B cell (primary cell): ENCODE measurements at regions not wholly inside any gene's neighbourhood (a gene's known extent, or its start where the extent isn't known, plus 50 kb on each side); places are given as distances from the start of the nearest gene placed in this dataset.

ENCODE experiments used
- ATAC-seq: fragments of 200-7000 bp; cut with Tn5 transposase; one replicate; pipeline ENCODE4 v1.10.0; 2021; ENCODE audit warnings: low read depth, mild to moderate bottlenecking, moderate number of reproducible peaks, moderate library complexity
- CTCF ChIA-PET: fragments of 350-600 bp; sonication (Branson Sonifier 250); formaldehyde crosslinking; loops from one replicate; lab custom pipeline; 2021; ENCODE audit warnings: antibody characterized with exemption, inconsistent platforms; lab: Charles Lee
- POLR2A ChIA-PET: fragments of 350-600 bp; sonication (Branson Sonifier 250); formaldehyde crosslinking; loops from one replicate; lab custom pipeline; 2021; ENCODE audit warnings: antibody characterized with exemption; lab: Charles Lee
- DNase-seq: peaks from one replicate; pipeline ENCODE4 v3.0.0; 2013
- H2AFZ ChIP-seq: 2 replicates; pipeline ENCODE4 v1.6.1; 2012; ENCODE audit warnings: mild to moderate bottlenecking, low read depth, low read length; ENCODE audit not compliant: insufficient read depth, poor library complexity, severe bottlenecking
- H3K27ac ChIP-seq, 2 donors: 1 replicate in 1 of 2; 2 replicates in 1 of 2; pipeline ENCODE4 v1.5.1; 2012 to 2013; ENCODE audit warnings: low read length in 2 of 2, mild to moderate bottlenecking in 2 of 2, moderate library complexity in 1 of 2
- H3K27me3 ChIP-seq, 4 experiments: fragments of 200-600 bp in 1 of 4; sonication (generic) in 1 of 4; replicated peaks in 1 of 4; 1 replicate in 2 of 4; 2 replicates in 2 of 4; pipeline versions ENCODE4 v1.6.1 to v1.7.0; 2013 to 2016; ENCODE audit warnings: low read length in 3 of 4, mild to moderate bottlenecking in 2 of 4, mixed read lengths in 1 of 4, moderate library complexity in 1 of 4; ENCODE audit not compliant: insufficient read depth in 4 of 4, control insufficient read depth in 3 of 4; ENCODE audit errors: control extremely low read depth in 1 of 4
- H3K36me3 ChIP-seq, 2 experiments: replicated peaks in 1 of 2; 1 replicate in 1 of 2; 2 replicates in 1 of 2; pipeline versions ENCODE4 v1.6.1 to v1.7.1; 2013; ENCODE audit warnings: low read length in 1 of 2; ENCODE audit not compliant: insufficient read depth in 2 of 2, control insufficient read depth in 1 of 2; ENCODE audit errors: control extremely low read depth in 1 of 2, extremely low read depth in 1 of 2
- H3K4me1 ChIP-seq, 2 donors: fragments of 200-600 bp in 1 of 2; sonication (generic) in 1 of 2; 1 replicate in 1 of 2; 2 replicates in 1 of 2; pipeline versions ENCODE4 v1.5.1 to v1.6.1; 2013 to 2017; ENCODE audit warnings: low read length in 2 of 2; ENCODE audit not compliant: control insufficient read depth in 2 of 2, insufficient read depth in 2 of 2
- H3K4me2 ChIP-seq: replicated peaks from 2 replicates; pipeline ENCODE3; 2012; ENCODE audit warnings: mild to moderate bottlenecking, low read depth, low read length; ENCODE audit not compliant: poor library complexity, severe bottlenecking
- H3K4me3 ChIP-seq, 5 experiments: fragments of 200-600 bp in 1 of 5; sonication (generic) in 1 of 5; 1 replicate in 3 of 5; 2 replicates in 2 of 5; pipeline versions ENCODE4 v1.5.1 to v1.7.0; 2011 to 2016; ENCODE audit warnings: low read length in 4 of 5, mild to moderate bottlenecking in 4 of 5, low read depth in 2 of 5, control low read depth in 1 of 5, moderate library complexity in 1 of 5; ENCODE audit not compliant: insufficient read depth in 1 of 5; ENCODE audit errors: control extremely low read depth in 1 of 5, extremely low read depth in 1 of 5
- H3K79me2 ChIP-seq: fragments of 200-600 bp; sonication (generic); one replicate; pipeline ENCODE4 v1.6.0; 2016; ENCODE audit warnings: low read length; ENCODE audit not compliant: control insufficient read depth, insufficient read depth
- H3K9ac ChIP-seq: fragments of 200-600 bp; sonication (generic); 2 replicates; pipeline ENCODE4 v1.6.1; 2017; ENCODE audit warnings: mild to moderate bottlenecking, low read length, moderate library complexity
- H3K9me3 ChIP-seq, 3 donors: one replicate each; pipeline versions ENCODE4 v1.6.1 to v1.7.1; 2013; ENCODE audit warnings: low read length in 2 of 3; ENCODE audit not compliant: control insufficient read depth in 2 of 3, insufficient read depth in 1 of 3; ENCODE audit errors: control extremely low read depth in 1 of 3
- H4K20me1 ChIP-seq: 2 replicates; pipeline ENCODE4 v1.6.0; 2012; ENCODE audit warnings: mild to moderate bottlenecking, low read length; ENCODE audit not compliant: insufficient read depth, control insufficient read depth, poor library complexity, severe bottlenecking
- H3K27ac Mint-ChIP-seq: one replicate; pipeline ENCODE4 v1.8.0; 2021; ENCODE audit warnings: mixed read lengths
- H3K27me3 Mint-ChIP-seq: one replicate; pipeline ENCODE4 v1.8.0; 2021; ENCODE audit warnings: mixed read lengths
- H3K4me1 Mint-ChIP-seq: one replicate; pipeline ENCODE4 v1.8.0; 2021; ENCODE audit warnings: mixed read lengths
- H3K4me3 Mint-ChIP-seq: one replicate; pipeline ENCODE4 v1.8.0; 2021; ENCODE audit warnings: mixed read lengths
- H3K9me3 Mint-ChIP-seq: one replicate; pipeline ENCODE4 v1.8.0; 2022; ENCODE audit warnings: mixed read lengths; ENCODE audit not compliant: insufficient read depth
- EZH2 ChIP-seq: IDR thresholded peaks from 2 replicates; pipeline ENCODE4 v1.6.1; 2012; ENCODE audit warnings: borderline replicate concordance, low read depth, mild to moderate bottlenecking, moderate library complexity, low read length; ENCODE audit not compliant: insufficient read depth, poor library complexity, severe bottlenecking
- WGBS: methylation state at CpG from one replicate; pipeline ENCODE4 v1.1.5; 2013; ENCODE audit warnings: missing lambda C conversion rate; ENCODE audit not compliant: insufficient coverage; 5-methylcytosine and 5-hydroxymethylcytosine counted together
- intact Hi-C: fragments of 100-400 bp; cut with micrococcal nuclease; formaldehyde crosslinking; loops from one replicate; pipeline ENCODE4 v1.10.0; 2022
- TF ChIP-seq, protein P1 (sequence below): fragments of 200-600 bp; IDR thresholded peaks from one replicate; pipeline ENCODE4 v1.8.0; 2022; ENCODE audit warnings: antibody characterized with exemption, mild to moderate bottlenecking

DNA sequence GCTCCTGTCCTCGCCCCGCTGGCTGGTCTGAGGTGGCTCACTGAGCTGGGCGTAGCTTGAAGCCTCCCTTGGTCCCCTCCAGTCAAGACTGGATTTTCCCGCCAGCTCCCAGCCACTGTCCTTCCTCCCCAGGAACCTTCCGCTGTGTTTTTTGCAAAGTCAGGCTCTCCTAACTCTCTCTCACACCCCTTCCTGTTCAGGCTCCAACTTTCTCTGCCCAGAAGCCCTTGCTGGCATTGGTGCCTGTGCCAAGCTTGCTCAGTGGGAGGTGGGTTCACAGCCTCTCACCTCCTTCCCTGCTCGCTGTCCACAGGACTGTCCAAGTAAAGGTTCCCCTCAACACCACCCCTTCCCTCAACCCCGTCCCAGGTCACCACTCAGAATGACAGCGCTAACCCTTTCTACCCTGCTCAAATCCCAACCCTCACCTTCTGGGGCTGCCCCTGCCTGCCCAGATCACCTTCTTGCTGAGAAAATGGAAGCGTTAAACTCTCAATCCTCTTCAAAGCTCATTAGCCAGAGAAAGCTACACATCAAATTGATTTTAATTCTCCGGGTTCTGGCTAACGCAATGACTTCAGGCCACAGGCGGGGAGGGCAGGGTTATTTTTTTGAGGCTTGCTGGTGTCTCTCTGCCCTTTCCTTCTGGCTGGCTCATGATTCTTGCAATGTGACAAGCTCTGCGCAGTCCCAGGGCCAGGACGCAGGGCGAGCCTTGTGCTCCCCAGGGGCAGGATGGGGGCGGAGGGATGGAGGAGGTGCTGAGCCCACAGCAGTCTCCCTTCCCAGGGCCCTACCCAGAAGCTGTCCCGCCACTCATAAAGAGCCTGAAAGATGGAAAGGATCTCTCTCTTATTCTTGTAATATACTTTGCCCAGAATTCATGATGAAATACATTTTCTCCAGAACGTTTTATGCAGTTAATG lies 357.2 kb upstream of the TNRC6C start:
- ChIA-PET POLR2A (no interaction called here), CTCF (no interaction called here)
- intact Hi-C loops, result no loop called here
- H3K27me3 Mint-ChIP-seq, result peaks cover 14% of the 10 kb centered on the region
- Histone ChIP-seq H3K9ac (no peak overlapping the region), H3K27me3 (peaks cover 0 to 3% (median 0%) of the 10 kb centered on the region in 4 experiments), H3K9me3 (peaks cover 0 to 6% (median 3%) of the 10 kb centered on the region in 3 donors), H3K27ac (no peak overlapping the region), H3K4me3 (no peak overlapping the region), H3K4me1 (no peaks in the 10 kb centered on the region), H4K20me1 (no peaks in the 10 kb centered on the region), H3K4me2 (no peak overlapping the region), H2AFZ (no peak overlapping the region), H3K79me2 (no peaks in the 10 kb centered on the region), H3K36me3 (no peaks in the 10 kb centered on the region)
- H3K4me3 Mint-ChIP-seq, result no peak overlapping the region
- TF ChIP-seq, protein P1, sequence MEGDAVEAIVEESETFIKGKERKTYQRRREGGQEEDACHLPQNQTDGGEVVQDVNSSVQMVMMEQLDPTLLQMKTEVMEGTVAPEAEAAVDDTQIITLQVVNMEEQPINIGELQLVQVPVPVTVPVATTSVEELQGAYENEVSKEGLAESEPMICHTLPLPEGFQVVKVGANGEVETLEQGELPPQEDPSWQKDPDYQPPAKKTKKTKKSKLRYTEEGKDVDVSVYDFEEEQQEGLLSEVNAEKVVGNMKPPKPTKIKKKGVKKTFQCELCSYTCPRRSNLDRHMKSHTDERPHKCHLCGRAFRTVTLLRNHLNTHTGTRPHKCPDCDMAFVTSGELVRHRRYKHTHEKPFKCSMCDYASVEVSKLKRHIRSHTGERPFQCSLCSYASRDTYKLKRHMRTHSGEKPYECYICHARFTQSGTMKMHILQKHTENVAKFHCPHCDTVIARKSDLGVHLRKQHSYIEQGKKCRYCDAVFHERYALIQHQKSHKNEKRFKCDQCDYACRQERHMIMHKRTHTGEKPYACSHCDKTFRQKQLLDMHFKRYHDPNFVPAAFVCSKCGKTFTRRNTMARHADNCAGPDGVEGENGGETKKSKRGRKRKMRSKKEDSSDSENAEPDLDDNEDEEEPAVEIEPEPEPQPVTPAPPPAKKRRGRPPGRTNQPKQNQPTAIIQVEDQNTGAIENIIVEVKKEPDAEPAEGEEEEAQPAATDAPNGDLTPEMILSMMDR, result no peak
- TF ChIP-seq EZH2, result no peak
- H3K27ac Mint-ChIP-seq, result no peak overlapping the region
- H3K4me1 Mint-ChIP-seq, result no peaks in the 10 kb centered on the region
- DNase-seq, result no peak
- H3K9me3 Mint-ChIP-seq, result no peaks in the 10 kb centered on the region
- 73% methylated on average over 16 of the region's 18 CpGs for WGBS
- ATAC-seq, result no peak

DNA sequence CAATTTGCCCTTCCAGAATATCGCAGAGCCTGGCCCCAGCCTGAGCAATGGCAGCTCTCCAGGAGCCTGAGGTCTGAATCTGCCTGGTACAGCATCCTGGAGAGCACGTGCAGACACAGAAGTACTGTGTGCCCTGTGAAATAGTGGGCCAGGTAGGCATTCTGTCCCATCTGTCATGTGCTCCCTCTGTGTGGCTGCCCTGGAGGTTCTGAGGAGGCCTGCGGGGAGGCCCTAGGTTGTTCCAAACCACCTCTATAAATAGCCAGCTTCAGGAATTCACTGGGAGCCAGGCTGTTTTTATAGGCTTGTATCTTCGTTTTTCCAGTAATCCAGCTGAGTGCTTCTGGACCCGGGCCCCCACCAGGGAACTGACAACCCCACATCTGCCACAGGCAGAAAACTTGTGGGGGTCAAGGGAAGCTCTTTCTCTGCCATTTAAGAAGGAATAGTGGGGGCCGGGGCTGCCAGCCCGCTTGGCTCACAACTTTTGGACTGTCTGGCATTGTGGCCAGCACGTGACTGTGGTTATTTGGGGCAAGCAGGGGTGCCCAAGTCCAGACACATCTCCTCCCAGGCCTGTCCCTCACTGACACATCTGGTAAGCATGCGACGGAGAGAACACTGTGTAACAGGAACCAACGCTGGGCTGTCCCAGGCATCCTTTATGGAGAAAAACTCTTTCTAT lies 356.3 kb upstream of the TNRC6C start:
- H3K36me3 ChIP-seq, result no peaks in the 10 kb centered on the region
- H2AFZ ChIP-seq, result no peak overlapping the region
- POLR2A ChIA-PET, result no interaction called here
- Mint-ChIP-seq H3K9me3 (no peaks in the 10 kb centered on the region), H3K4me3 (no peak overlapping the region), H3K27me3 (peaks cover 14% of the 10 kb centered on the region), H3K27ac (no peak overlapping the region), H3K4me1 (no peaks in the 10 kb centered on the region)
- WGBS, result 90% methylated on average over 10 of the region's 11 CpGs
- H3K4me1 ChIP-seq, result no peaks in the 10 kb centered on the region
- intact Hi-C loops, result no loop called here
- CTCF ChIA-PET, result no interaction called here
- H3K79me2 ChIP-seq, result no peaks in the 10 kb centered on the region
- peaks cover 0 to 6% (median 3%) of the 10 kb centered on the region in 3 donors for H3K9me3 ChIP-seq
- no peak overlapping the region for H3K4me3 ChIP-seq
- DNase-seq (no peak), ATAC-seq (no peak)
- H3K4me2 ChIP-seq, result no peak overlapping the region
- no peaks in the 10 kb centered on the region for H3K27me3 ChIP-seq
- H4K20me1 ChIP-seq, result no peaks in the 10 kb centered on the region
- TF ChIP-seq EZH2, result no peak
- TF ChIP-seq, protein P1, result no peak
- H3K27ac ChIP-seq, result no peak overlapping the region
- H3K9ac ChIP-seq, result no peak overlapping the region
